ENCODE measurements at regions not wholly inside any gene's neighbourhood (a gene's known extent, or its start where the extent isn't known, plus 50 kb on each side); places are given as distances from the start of the nearest gene placed in this dataset.

DNA sequence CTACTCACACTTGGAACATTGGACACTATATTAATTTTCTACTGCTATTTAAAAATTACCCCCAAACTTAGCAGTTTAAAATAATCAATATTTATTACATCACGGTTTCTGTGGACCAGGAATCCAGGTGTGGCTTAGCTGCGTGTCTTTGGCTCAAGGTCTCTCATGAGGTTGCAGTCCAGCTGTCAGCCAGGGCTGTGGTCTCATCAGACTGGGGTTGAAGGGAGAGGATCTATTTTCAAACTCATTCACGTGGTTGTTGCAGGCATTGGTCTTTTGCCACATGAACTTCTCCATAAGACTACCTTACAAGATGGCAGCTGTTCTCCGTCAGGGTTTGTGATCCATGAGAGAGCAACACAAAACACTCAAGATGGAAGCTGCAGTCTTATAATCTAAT is 343.0 kb downstream of the BCAT1 start:
- TF ChIP-seq POLR2A (IDR thresholded peaks at IDR 0.05; ENCODE audit: borderline replicate concordance, extremely low read depth, insufficient read depth, insufficient read length) (no peak), POLR2AphosphoS5 (IDR thresholded peaks at IDR 0.05; ENCODE audit: low read depth, low read length) (no peak), CEBPB (IDR thresholded peaks at IDR 0.05; ENCODE audit: low read depth) (no peak), SIN3A (IDR thresholded peaks at IDR 0.05; ENCODE audit: low read depth) (no peak), EZH2phosphoT487 (IDR thresholded peaks at IDR 0.05; ENCODE audit: borderline replicate concordance) (no peak)
- TF ChIP-seq, protein P1, sequence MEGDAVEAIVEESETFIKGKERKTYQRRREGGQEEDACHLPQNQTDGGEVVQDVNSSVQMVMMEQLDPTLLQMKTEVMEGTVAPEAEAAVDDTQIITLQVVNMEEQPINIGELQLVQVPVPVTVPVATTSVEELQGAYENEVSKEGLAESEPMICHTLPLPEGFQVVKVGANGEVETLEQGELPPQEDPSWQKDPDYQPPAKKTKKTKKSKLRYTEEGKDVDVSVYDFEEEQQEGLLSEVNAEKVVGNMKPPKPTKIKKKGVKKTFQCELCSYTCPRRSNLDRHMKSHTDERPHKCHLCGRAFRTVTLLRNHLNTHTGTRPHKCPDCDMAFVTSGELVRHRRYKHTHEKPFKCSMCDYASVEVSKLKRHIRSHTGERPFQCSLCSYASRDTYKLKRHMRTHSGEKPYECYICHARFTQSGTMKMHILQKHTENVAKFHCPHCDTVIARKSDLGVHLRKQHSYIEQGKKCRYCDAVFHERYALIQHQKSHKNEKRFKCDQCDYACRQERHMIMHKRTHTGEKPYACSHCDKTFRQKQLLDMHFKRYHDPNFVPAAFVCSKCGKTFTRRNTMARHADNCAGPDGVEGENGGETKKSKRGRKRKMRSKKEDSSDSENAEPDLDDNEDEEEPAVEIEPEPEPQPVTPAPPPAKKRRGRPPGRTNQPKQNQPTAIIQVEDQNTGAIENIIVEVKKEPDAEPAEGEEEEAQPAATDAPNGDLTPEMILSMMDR (IDR thresholded peaks at IDR 0.05 in 2 of 3, conservative IDR thresholded peaks at IDR 0.05 in 1 of 3; ENCODE audit: borderline replicate concordance in 1 of 3, insufficient read depth in 1 of 3, low read depth in 2 of 3, low read length in 2 of 3), result no peak
- TF ChIP-seq, protein P2, sequence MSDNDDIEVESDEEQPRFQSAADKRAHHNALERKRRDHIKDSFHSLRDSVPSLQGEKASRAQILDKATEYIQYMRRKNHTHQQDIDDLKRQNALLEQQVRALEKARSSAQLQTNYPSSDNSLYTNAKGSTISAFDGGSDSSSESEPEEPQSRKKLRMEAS (IDR thresholded peaks at IDR 0.05), result no peak

Data from HCT116 (cell line).